ENCODE measurements at regions not wholly inside any gene's neighbourhood (a gene's known extent, or its start where the extent isn't known, plus 50 kb on each side); places are given as distances from the start of the nearest gene placed in this dataset.

DNA sequence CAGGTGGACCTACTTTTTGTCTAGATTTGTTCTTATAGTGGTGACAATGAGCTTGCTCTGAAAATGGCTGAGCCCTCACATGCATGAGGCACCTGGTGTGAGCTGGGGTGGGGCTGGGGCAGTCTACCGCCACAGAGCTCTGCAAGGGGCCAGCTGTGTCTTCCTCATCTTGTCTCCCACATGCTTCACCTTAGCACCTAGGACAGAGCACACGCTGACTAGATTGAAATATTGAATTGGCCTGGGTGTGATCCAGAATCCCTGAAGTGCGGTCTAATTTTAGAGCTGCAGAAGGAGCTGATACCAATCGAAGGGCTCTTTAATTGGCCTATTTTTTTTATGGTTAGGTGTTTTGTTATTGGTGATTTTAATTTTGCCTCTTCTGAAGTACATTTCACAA is 126.1 kb upstream of the NFIB start:
- H3K4me1 Mint-ChIP-seq, result no peaks in the 10 kb centered on the region
- peaks cover 0 to 6% (median 0%) of the 10 kb centered on the region in 11 donors for H3K9me3 Mint-ChIP-seq
- no peaks in the 10 kb centered on the region for H3K4me1 ChIP-seq (ENCODE audit: control insufficient read depth in 2 of 2, insufficient read depth in 2 of 2, low read length in 2 of 2)
- DNase-seq, result no peak
- H3K27ac ChIP-seq (ENCODE audit: low read depth, low read length), result no peak overlapping the region
- H3K4me3 Mint-ChIP-seq, result no peak overlapping the region
- H3K36me3 Mint-ChIP-seq, result no peaks in the 10 kb centered on the region
- H3K4me3 ChIP-seq (ENCODE audit: low read length), result no peak overlapping the region
- H3K27me3 ChIP-seq (ENCODE audit: control insufficient read depth in 2 of 2, insufficient read depth in 2 of 2, low read length in 2 of 2), result no peaks in the 10 kb centered on the region
- ATAC-seq, result no peak
- H3K27me3 Mint-ChIP-seq, result peaks cover 0 to 18% (median 13%) of the 10 kb centered on the region in 5 donors
- CTCF ChIA-PET, result no interaction called here
- no peaks in the 10 kb centered on the region for H3K9me3 ChIP-seq (ENCODE audit: control insufficient read depth in 2 of 3, low read length in 3 of 3)
- intact Hi-C loops (cut with micrococcal nuclease), result no loop called here
- no peaks in the 10 kb centered on the region for H3K36me3 ChIP-seq (ENCODE audit: control insufficient read depth in 2 of 3, insufficient read depth in 3 of 3, low read length in 3 of 3)
- H3K27ac Mint-ChIP-seq, result no peak overlapping the region
- POLR2A ChIA-PET, result no interaction called here

- Histone ChIP-seq H3K9me3 (ENCODE audit: control insufficient read depth in 2 of 3, low read length in 3 of 3) (no peaks in the 10 kb centered on the region), H3K36me3 (ENCODE audit: control insufficient read depth in 2 of 3, insufficient read depth in 3 of 3, low read length in 3 of 3) (no peaks in the 10 kb centered on the region), H3K27me3 (ENCODE audit: control insufficient read depth in 2 of 2, insufficient read depth in 2 of 2, low read length in 2 of 2) (no peaks in the 10 kb centered on the region), H3K4me1 (ENCODE audit: control insufficient read depth in 2 of 2, insufficient read depth in 2 of 2, low read length in 2 of 2) (no peaks in the 10 kb centered on the region), H3K27ac (ENCODE audit: low read depth, low read length) (no peak overlapping the region), H3K4me3 (ENCODE audit: low read length) (no peak overlapping the region)
- Mint-ChIP-seq H3K27ac (no peak overlapping the region), H3K36me3 (no peaks in the 10 kb centered on the region), H3K27me3 (peaks cover 0 to 21% (median 15%) of the 10 kb centered on the region in 5 donors), H3K4me3 (no peak overlapping the region), H3K9me3 (peaks cover 0 to 6% (median 0%) of the 10 kb centered on the region in 11 donors), H3K4me1 (no peaks in the 10 kb centered on the region)
- POLR2A ChIA-PET, result no interaction called here
- ATAC-seq (no peak), DNase-seq (no peak)
- intact Hi-C loops (cut with micrococcal nuclease), result no loop called here
- CTCF ChIA-PET, result no interaction called here
Observed at GRCh38 chr9:14439555-14439954, 125.6 kb upstream of the NFIB start.

DNA sequence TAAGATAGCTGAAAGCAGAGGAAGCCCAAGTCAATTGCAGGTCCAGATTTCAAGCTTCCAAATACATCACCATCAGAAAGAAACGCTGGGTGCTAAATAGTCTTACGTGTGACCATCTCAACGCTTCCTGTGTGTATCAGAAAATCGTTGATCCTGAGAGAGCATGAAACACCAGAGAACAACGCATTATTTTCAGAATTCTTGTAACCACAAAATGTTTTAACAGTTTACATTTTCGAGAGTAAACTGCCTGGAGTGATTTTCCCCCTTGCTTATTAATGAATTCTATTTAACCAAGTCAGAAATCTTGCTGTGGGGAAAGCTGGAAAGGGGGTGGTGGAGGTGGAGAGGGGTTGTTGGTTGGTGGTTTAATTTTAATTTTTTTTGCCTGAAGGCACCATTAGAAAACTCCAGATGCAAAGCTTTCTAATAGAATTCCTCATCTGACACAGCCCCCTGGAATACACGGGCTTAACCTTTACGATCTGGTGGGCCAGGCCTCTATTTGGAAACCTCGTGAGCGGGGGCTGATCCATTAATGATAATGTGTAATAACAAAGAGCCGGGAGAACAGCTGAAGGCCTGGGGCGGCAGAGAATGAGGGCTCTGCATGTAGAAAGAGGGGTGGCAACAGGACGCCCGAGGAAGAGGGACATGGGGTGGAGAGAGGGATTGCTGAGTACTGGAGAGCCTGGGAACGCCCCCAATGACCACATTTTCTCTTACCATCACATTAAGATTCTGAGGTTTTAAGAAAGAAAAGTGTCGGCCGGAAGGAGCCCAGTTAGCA is 124.5 kb upstream of the NFIB start:
- intact Hi-C loops (cut with micrococcal nuclease), result no loop called here
- H3K27ac Mint-ChIP-seq, result no peak overlapping the region

GRCh38 chr9:14437354-14438231 is 123.7 kb upstream of the NFIB start:
- H3K4me3 Mint-ChIP-seq, result no peak overlapping the region
- intact Hi-C loops (cut with micrococcal nuclease), result no loop called here
- ChIA-PET CTCF (no interaction called here), POLR2A (no interaction called here)
- no peaks in the 10 kb centered on the region for H3K36me3 Mint-ChIP-seq
- H3K9me3 ChIP-seq (ENCODE audit: control insufficient read depth in 2 of 3, low read length in 3 of 3), result no peaks in the 10 kb centered on the region
- H3K27me3 Mint-ChIP-seq, result peaks cover 5 to 32% (median 23%) of the 10 kb centered on the region in 5 donors
- ATAC-seq (no peak), DNase-seq (no peak)
- H3K4me1 ChIP-seq (ENCODE audit: control insufficient read depth in 2 of 2, insufficient read depth in 2 of 2, low read length in 2 of 2), result no peaks in the 10 kb centered on the region
- no peak overlapping the region for H3K27ac ChIP-seq (ENCODE audit: low read depth, low read length)
- H3K36me3 ChIP-seq (ENCODE audit: control insufficient read depth in 2 of 3, insufficient read depth in 3 of 3, low read length in 3 of 3), result no peaks in the 10 kb centered on the region
- no peaks in the 10 kb centered on the region for H3K27me3 ChIP-seq (ENCODE audit: control insufficient read depth in 2 of 2, insufficient read depth in 2 of 2, low read length in 2 of 2)
- no peak overlapping the region for H3K27ac Mint-ChIP-seq
- no peaks in the 10 kb centered on the region for H3K9me3 Mint-ChIP-seq
- no peaks in the 10 kb centered on the region for H3K4me1 Mint-ChIP-seq
- no peak overlapping the region for H3K4me3 ChIP-seq (ENCODE audit: low read length)

More for the DNA sequence above, 124.5 kb upstream of the NFIB start:
- Histone ChIP-seq H3K4me3 (ENCODE audit: low read length) (no peak overlapping the region), H3K36me3 (ENCODE audit: control insufficient read depth in 2 of 3, insufficient read depth in 3 of 3, low read length in 3 of 3) (no peaks in the 10 kb centered on the region), H3K27me3 (ENCODE audit: control insufficient read depth in 2 of 2, insufficient read depth in 2 of 2, low read length in 2 of 2) (no peaks in the 10 kb centered on the region), H3K9me3 (ENCODE audit: control insufficient read depth in 2 of 3, low read length in 3 of 3) (no peaks in the 10 kb centered on the region), H3K4me1 (ENCODE audit: control insufficient read depth in 2 of 2, insufficient read depth in 2 of 2, low read length in 2 of 2) (no peaks in the 10 kb centered on the region), H3K27ac (ENCODE audit: low read depth, low read length) (no peak overlapping the region)
- Mint-ChIP-seq H3K9me3 (peaks cover 0 to 3% (median 0%) of the 10 kb centered on the region in 11 donors), H3K27me3 (peaks cover 4 to 29% (median 20%) of the 10 kb centered on the region in 5 donors), H3K4me3 (no peak overlapping the region), H3K36me3 (no peaks in the 10 kb centered on the region), H3K4me1 (no peaks in the 10 kb centered on the region)
- DNase-seq (no peak), ATAC-seq (no peak)
- POLR2A ChIA-PET, result no interaction called here
- CTCF ChIA-PET, result no interaction called here

DNA sequence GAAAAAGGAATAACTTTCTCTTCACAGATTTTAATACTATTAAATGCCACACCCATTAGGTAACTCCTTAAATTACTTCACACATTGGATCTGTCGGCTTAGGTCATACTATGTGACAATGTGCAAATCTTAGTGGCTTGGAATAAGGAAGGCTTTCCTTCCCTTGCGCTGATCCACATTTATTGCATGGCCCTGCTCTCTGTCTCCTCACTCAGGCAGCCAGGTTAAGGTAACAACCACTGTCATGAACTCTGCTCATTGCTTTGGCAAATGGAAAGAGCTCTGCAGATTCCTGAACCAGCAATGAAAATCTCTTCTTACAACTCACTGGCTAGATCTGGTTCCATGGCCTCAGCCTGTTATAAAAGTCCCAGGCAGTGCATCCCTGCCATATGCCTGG is 121.9 kb upstream of the NFIB start:
- H3K9me3 ChIP-seq (ENCODE audit: control insufficient read depth in 2 of 3, low read length in 3 of 3), result no peaks in the 10 kb centered on the region
- H3K27me3 ChIP-seq (ENCODE audit: control insufficient read depth in 2 of 2, insufficient read depth in 2 of 2, low read length in 2 of 2), result no peaks in the 10 kb centered on the region
- no peak overlapping the region for H3K4me3 ChIP-seq (ENCODE audit: low read length)
- Mint-ChIP-seq H3K27me3 (peaks cover 5 to 32% (median 23%) of the 10 kb centered on the region in 5 donors), H3K9me3 (no peaks in the 10 kb centered on the region), H3K4me3 (no peak overlapping the region), H3K4me1 (no peaks in the 10 kb centered on the region), H3K36me3 (no peaks in the 10 kb centered on the region), H3K27ac (no peak overlapping the region)
- no peak for DNase-seq
- no peak for ATAC-seq
- H3K4me1 ChIP-seq (ENCODE audit: control insufficient read depth in 2 of 2, insufficient read depth in 2 of 2, low read length in 2 of 2), result no peaks in the 10 kb centered on the region
- ChIA-PET POLR2A (no interaction called here), CTCF (no interaction called here)
- no peaks in the 10 kb centered on the region for H3K36me3 ChIP-seq (ENCODE audit: control insufficient read depth in 2 of 3, insufficient read depth in 3 of 3, low read length in 3 of 3)
- intact Hi-C loops (cut with micrococcal nuclease), result no loop called here
- no peak overlapping the region for H3K27ac ChIP-seq (ENCODE audit: low read depth, low read length)

DNA sequence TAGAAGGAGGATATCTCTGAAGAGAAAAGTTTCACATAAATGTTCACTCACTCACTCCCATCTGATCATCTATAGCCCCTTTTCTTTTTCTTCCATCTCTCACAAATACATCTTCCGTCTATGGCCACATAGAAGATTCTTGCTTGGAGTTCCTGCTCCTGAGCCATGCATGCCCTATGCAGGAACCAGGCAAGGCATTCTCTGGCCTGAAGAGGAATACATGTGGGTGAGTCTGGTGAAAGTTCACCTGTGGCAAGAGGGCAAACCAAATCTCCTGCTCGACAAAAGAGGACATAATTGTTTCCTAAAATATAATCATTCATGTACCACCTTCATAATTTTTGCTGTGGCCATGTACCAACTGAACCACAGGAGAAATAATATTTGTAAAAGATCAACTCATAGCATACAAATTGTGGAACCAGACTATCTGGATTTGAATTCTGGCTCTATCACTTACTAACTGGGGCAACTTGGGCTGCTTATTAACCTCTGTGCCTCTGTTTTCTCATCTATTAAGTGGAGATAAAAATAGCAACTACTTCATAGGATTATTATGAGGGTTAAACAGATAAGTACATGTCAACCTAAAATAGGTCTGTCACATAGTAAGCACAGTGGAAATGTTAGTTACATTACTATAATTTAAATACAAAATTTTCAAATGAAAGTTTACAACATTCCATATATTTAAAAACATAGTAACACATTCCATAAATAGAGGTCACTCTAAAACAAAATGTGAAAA is 121.2 kb upstream of the NFIB start:
- no peak overlapping the region for H3K27ac ChIP-seq (ENCODE audit: low read depth, low read length)
- no peak overlapping the region for H3K4me3 Mint-ChIP-seq
- peaks cover 5 to 32% (median 23%) of the 10 kb centered on the region in 5 donors for H3K27me3 Mint-ChIP-seq
- ChIA-PET POLR2A (no interaction called here), CTCF (no interaction called here)
- H3K4me3 ChIP-seq (ENCODE audit: low read length), result no peak overlapping the region
- H3K36me3 Mint-ChIP-seq, result no peaks in the 10 kb centered on the region
- no peaks in the 10 kb centered on the region for H3K36me3 ChIP-seq (ENCODE audit: control insufficient read depth in 2 of 3, insufficient read depth in 3 of 3, low read length in 3 of 3)
- ATAC-seq, result no peak
- H3K27me3 ChIP-seq (ENCODE audit: control insufficient read depth in 2 of 2, insufficient read depth in 2 of 2, low read length in 2 of 2), result no peaks in the 10 kb centered on the region
- no peaks in the 10 kb centered on the region for H3K9me3 ChIP-seq (ENCODE audit: control insufficient read depth in 2 of 3, low read length in 3 of 3)
- no peaks in the 10 kb centered on the region for H3K4me1 ChIP-seq (ENCODE audit: control insufficient read depth in 2 of 2, insufficient read depth in 2 of 2, low read length in 2 of 2)
- no peaks in the 10 kb centered on the region for H3K9me3 Mint-ChIP-seq
- H3K4me1 Mint-ChIP-seq, result no peaks in the 10 kb centered on the region
- H3K27ac Mint-ChIP-seq, result no peak overlapping the region
- intact Hi-C loops (cut with micrococcal nuclease), result no loop called here
- no peak for DNase-seq
